PC-9 (cell line): ENCODE measurements at regions not wholly inside any gene's neighbourhood (a gene's known extent, or its start where the extent isn't known, plus 50 kb on each side); places are given as distances from the start of the nearest gene placed in this dataset.

Source experiments
- EZH2 ChIP-seq: fragments of 200-600 bp; sonication (generic); IDR thresholded peaks from 2 replicates; pipeline ENCODE4 v1.8.0; 2017; ENCODE audit warnings: antibody characterized with exemption, low read depth
- TF ChIP-seq, protein P1 (sequence below): fragments of 200-600 bp; sonication (generic); conservative IDR thresholded peaks from 2 replicates; pipeline ENCODE4 v1.6.1; 2017; ENCODE audit warnings: mixed run types, antibody characterized with exemption, mild to moderate bottlenecking, moderate library complexity

DNA sequence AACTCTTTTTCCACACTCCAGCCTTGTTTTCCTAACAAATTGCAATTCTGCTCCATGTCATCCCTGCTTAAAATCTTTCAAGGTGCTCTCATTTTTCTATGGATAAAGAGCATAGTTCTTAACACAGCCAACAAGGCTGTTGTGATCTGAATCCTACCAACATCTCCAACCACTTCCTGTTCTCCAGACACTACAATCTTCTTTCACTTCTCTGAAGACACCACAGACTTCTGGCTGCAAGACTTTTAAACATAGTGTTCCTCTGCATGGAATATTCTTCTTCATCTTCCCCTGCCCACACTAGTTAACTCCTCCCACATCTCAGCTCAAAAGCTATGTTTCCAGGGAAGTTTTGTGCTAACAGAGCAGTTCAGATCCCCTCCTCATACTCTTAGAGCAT, 404.8 kb downstream of the MAN2A1 start:
- TF ChIP-seq, protein P1, sequence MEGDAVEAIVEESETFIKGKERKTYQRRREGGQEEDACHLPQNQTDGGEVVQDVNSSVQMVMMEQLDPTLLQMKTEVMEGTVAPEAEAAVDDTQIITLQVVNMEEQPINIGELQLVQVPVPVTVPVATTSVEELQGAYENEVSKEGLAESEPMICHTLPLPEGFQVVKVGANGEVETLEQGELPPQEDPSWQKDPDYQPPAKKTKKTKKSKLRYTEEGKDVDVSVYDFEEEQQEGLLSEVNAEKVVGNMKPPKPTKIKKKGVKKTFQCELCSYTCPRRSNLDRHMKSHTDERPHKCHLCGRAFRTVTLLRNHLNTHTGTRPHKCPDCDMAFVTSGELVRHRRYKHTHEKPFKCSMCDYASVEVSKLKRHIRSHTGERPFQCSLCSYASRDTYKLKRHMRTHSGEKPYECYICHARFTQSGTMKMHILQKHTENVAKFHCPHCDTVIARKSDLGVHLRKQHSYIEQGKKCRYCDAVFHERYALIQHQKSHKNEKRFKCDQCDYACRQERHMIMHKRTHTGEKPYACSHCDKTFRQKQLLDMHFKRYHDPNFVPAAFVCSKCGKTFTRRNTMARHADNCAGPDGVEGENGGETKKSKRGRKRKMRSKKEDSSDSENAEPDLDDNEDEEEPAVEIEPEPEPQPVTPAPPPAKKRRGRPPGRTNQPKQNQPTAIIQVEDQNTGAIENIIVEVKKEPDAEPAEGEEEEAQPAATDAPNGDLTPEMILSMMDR = no peak
- no peak for TF ChIP-seq EZH2
